Neutrophil (primary cell): ENCODE measurements at regions not wholly inside any gene's neighbourhood (a gene's known extent, or its start where the extent isn't known, plus 50 kb on each side); places are given as distances from the start of the nearest gene placed in this dataset.

ENCODE experiments used
- H3K27ac ChIP-seq: fragments of 200-600 bp; sonication (generic); 2 replicates; pipeline ENCODE4 v1.5.1; 2016; ENCODE audit warnings: mild to moderate bottlenecking, moderate library complexity
- H3K27me3 ChIP-seq: fragments of 200-600 bp; sonication (generic); 2 replicates; pipeline ENCODE4 v1.6.0; 2016; ENCODE audit warnings: mild to moderate bottlenecking
- H3K36me3 ChIP-seq: fragments of 200-600 bp; sonication (generic); 2 replicates; pipeline ENCODE4 v1.5.1; 2017
- H3K4me1 ChIP-seq, 2 experiments: fragments of 200-600 bp in 1 of 2; sonication (generic) in 1 of 2; 1 replicate in 1 of 2; 2 replicates in 1 of 2; pipeline versions ENCODE4 v1.5.1 to v1.6.1; 2013 to 2016; ENCODE audit warnings: low read depth in 1 of 2, low read length in 1 of 2, mild to moderate bottlenecking in 1 of 2, moderate library complexity in 1 of 2; ENCODE audit not compliant: control insufficient read depth in 1 of 2, insufficient read depth in 1 of 2
- H3K4me3 ChIP-seq, 2 experiments: fragments of 200-600 bp in 1 of 2; sonication (generic) in 1 of 2; 1 replicate in 1 of 2; 2 replicates in 1 of 2; pipeline ENCODE4 v1.5.1; 2013 to 2016; ENCODE audit warnings: low read depth in 1 of 2, low read length in 1 of 2, mild to moderate bottlenecking in 1 of 2, moderate library complexity in 1 of 2
- H3K9me3 ChIP-seq: fragments of 200-600 bp; sonication (generic); 2 replicates; pipeline ENCODE4 v1.5.1; 2016
- TF ChIP-seq, protein P1 (sequence below): fragments of 200-600 bp; sonication (generic); IDR thresholded peaks from 2 replicates; pipeline ENCODE4 v1.5.1; 2016; ENCODE audit warnings: antibody characterized with exemption

GRCh38 chr19:29439688-29440550 lies 85.9 kb upstream of the VSTM2B start:
- TF ChIP-seq, protein P1, sequence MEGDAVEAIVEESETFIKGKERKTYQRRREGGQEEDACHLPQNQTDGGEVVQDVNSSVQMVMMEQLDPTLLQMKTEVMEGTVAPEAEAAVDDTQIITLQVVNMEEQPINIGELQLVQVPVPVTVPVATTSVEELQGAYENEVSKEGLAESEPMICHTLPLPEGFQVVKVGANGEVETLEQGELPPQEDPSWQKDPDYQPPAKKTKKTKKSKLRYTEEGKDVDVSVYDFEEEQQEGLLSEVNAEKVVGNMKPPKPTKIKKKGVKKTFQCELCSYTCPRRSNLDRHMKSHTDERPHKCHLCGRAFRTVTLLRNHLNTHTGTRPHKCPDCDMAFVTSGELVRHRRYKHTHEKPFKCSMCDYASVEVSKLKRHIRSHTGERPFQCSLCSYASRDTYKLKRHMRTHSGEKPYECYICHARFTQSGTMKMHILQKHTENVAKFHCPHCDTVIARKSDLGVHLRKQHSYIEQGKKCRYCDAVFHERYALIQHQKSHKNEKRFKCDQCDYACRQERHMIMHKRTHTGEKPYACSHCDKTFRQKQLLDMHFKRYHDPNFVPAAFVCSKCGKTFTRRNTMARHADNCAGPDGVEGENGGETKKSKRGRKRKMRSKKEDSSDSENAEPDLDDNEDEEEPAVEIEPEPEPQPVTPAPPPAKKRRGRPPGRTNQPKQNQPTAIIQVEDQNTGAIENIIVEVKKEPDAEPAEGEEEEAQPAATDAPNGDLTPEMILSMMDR: no peak
- Histone ChIP-seq H3K4me1 (no peaks in the 10 kb centered on the region), H3K9me3 (no peaks in the 10 kb centered on the region), H3K36me3 (no peaks in the 10 kb centered on the region), H3K27me3 (no peaks in the 10 kb centered on the region), H3K27ac (no peak overlapping the region), H3K4me3 (no peak overlapping the region)

- Histone ChIP-seq H3K27me3 (no peaks in the 10 kb centered on the region), H3K9me3 (no peaks in the 10 kb centered on the region), H3K36me3 (no peaks in the 10 kb centered on the region), H3K4me3 (no peak overlapping the region), H3K27ac (no peak overlapping the region), H3K4me1 (no peaks in the 10 kb centered on the region)
- TF ChIP-seq, protein P1: no peak
These were observed 83.7 kb upstream of the VSTM2B start for GRCh38 chr19:29442094-29442493.

- no peaks in the 10 kb centered on the region for H3K36me3 ChIP-seq
- TF ChIP-seq, protein P1: no peak
- no peak overlapping the region for H3K4me3 ChIP-seq
- H3K4me1 ChIP-seq: no peaks in the 10 kb centered on the region
- H3K27ac ChIP-seq: no peak overlapping the region
- no peaks in the 10 kb centered on the region for H3K27me3 ChIP-seq
- no peaks in the 10 kb centered on the region for H3K9me3 ChIP-seq
These were observed 82.9 kb upstream of the VSTM2B start for GRCh38 chr19:29442910-29443309.

DNA sequence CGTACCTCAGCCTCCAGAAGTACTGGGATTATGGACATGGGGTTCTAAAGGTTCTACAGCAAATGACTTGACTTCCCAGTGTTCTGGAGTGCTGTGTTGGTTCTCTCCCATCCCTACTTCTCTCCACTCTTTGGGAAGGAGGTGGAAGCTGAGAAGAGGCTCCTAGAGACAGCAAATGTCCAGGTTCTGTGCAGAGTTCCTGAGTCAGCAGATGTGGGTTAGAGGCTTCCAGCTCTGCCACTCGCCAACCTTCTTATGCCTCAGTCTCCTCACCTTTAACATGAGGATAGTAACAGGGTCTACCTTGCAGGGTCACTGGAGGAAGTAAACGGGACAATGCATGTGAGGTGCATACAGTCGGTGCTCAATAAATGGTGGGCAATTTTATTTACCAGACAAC lies 80.5 kb upstream of the VSTM2B start:
- Histone ChIP-seq H3K4me3 (no peak overlapping the region), H3K36me3 (no peaks in the 10 kb centered on the region), H3K27me3 (no peaks in the 10 kb centered on the region), H3K4me1 (no peaks in the 10 kb centered on the region), H3K9me3 (no peaks in the 10 kb centered on the region), H3K27ac (no peak overlapping the region)
- TF ChIP-seq, protein P1: no peak

DNA sequence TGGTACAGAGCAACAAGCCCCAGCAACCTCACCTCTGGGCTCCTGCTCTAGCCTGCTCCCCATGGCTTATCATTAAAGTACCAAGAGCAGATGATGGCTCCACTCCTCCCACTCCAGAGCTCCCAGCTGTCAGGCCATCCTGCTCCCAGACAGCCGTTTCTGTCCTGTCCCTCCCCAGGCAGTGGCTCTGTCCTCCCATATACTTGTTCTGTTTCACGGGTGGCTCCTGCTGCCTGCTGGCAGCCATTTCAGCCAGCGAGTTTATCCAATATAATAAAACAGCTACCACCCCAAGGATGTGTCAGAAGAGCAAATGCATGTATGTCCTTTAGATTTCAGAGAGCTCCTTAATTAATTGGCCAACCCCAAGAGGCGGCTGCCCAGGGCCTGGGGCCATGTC lies 79.4 kb upstream of the VSTM2B start:
- H3K9me3 ChIP-seq: no peaks in the 10 kb centered on the region
- no peaks in the 10 kb centered on the region for H3K36me3 ChIP-seq
- H3K27me3 ChIP-seq: no peaks in the 10 kb centered on the region
- no peaks in the 10 kb centered on the region for H3K4me1 ChIP-seq
- no peak overlapping the region for H3K4me3 ChIP-seq
- TF ChIP-seq, protein P1: no peak
- H3K27ac ChIP-seq: no peak overlapping the region
